HEK293T (cell line): ENCODE measurements at regions not wholly inside any gene's neighbourhood (a gene's known extent, or its start where the extent isn't known, plus 50 kb on each side); places are given as distances from the start of the nearest gene placed in this dataset.

Source experiments
- LEF1 ChIP-seq: fragments of 450-650 bp; IDR thresholded peaks from 2 replicates; pipeline ENCODE4 v1.6.1; 2017; ENCODE audit warnings: mild to moderate bottlenecking, borderline replicate concordance
- TARDBP ChIP-seq: fragments of 450-650 bp; IDR thresholded peaks from 2 replicates; pipeline ENCODE4 v1.6.1; 2016

- TF ChIP-seq LEF1: no peak
- no peak for TF ChIP-seq TARDBP
Observed at GRCh38 chr6:92893741-92894140, 525.6 kb downstream of the EPHA7 start.
